Ovary (tissue), 7 donors: ENCODE measurements at regions not wholly inside any gene's neighbourhood (a gene's known extent, or its start where the extent isn't known, plus 50 kb on each side); places are given as distances from the start of the nearest gene placed in this dataset.

Experiments used
- DNase-seq, 5 donors: peaks; one replicate each; pipeline ENCODE4 v3.0.0-alpha.2; 2019 to 2020
- H3K27ac ChIP-seq, 2 donors: fragments of 200-600 bp; one replicate each; pipeline versions ENCODE4 v1.5.1 to v1.8.0; 2019 to 2022
- H3K27me3 ChIP-seq: fragments of 200-600 bp; one replicate; pipeline ENCODE4 v1.8.0; 2022
- H3K36me3 ChIP-seq: fragments of 200-600 bp; sonication (generic); one replicate; pipeline ENCODE4 v1.5.1; 2019
- H3K4me1 ChIP-seq: one replicate; pipeline ENCODE4 v1.8.1; 2013; ENCODE audit warnings: mild to moderate bottlenecking, moderate library complexity; ENCODE audit not compliant: insufficient read depth
- H3K4me3 ChIP-seq: fragments of 200-600 bp; sonication (generic); one replicate; pipeline ENCODE4 v1.5.1; 2017
- H3K9me3 ChIP-seq, 2 donors: fragments of 200-600 bp in 1 of 2; sonication (generic) in 1 of 2; one replicate each; pipeline versions ENCODE4 v1.5.1 to v1.8.1; 2013 to 2019; ENCODE audit warnings: mild to moderate bottlenecking in 1 of 2, moderate library complexity in 1 of 2
- EP300 ChIP-seq: sonication (generic); formaldehyde crosslinking; IDR thresholded peaks from one replicate; pipeline ENCODE4 v1.6.1; 2017; ENCODE audit warnings: antibody characterized with exemption
- POLR2A ChIP-seq: fragments of 450-650 bp; IDR thresholded peaks from one replicate; pipeline ENCODE4 v1.6.1; 2017; ENCODE audit warnings: antibody characterized with exemption, mild to moderate bottlenecking, moderate library complexity
- WGBS, 3 donors: extraction: QIAGEN DNeasy Blood & Tissue Kit in 1 of 3; methylation state at CpG; one replicate each; pipeline versions ENCODE4 v1.1.5 to v1.1.7; 2013 to 2017; 5-methylcytosine and 5-hydroxymethylcytosine counted together
- intact Hi-C, 4 donors: fragments of 100-400 bp; cut with DNase I; formaldehyde crosslinking; loops; one replicate each; pipeline versions ENCODE4 v1.11.0 to v1.15.1; 2022 to 2023
- TF ChIP-seq, protein P1 (sequence below), 3 donors: fragments of 450-650 bp in 2 of 3; fragments of 200-600 bp in 1 of 3; IDR thresholded peaks; one replicate each; pipeline versions ENCODE4 v1.5.1 to v1.8.0; 2016 to 2022; ENCODE audit warnings: antibody characterized with exemption in 3 of 3, mild to moderate bottlenecking in 1 of 3
- donor health status: DM: no; HTN: no; CAD: no; lungs with moderate emphysema.
- donor health status: DM: no; HTN: no; CAD: no.
- donor health status: Bipolar disorder and iron deficiency.
- donor health status: DM: no; HTN: no; CAD: no.
- donor health status: DM: yes; HTN: yes; CAD: no.

DNA sequence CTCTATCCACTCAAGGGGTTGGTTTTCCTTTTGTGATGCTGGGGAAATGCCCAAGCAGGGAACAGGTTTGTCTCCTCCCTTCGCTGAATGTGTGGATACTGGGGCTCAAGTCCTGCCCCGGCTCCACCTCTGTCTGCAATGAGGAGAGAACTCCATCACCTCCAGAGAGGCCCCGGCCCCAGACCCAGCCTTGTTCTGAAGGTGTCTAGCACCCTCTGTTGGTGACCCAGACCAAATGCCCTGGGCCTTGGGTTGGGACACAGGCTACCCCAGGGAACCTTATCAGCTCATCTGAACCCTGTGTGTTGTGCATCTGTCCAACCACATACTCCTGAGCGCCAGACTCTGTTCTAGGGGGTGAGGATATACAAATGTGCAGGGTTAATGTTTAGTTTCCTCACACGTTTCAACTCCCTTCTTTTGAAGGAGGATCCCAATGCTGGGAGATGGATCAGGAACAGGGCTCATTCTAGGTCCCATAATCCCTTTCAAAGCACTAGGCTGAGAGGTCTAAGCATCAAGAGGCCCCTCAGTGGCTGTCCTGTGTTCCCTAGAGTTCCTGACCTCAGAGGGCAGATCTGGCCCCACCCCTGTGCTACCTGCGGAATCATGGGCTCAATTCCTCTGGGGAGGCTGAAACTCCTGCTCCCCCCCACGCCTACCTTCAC lies 112.5 kb upstream of the SLC7A1 start:
- no peaks in the 10 kb centered on the region for H3K4me1 ChIP-seq
- intact Hi-C loops = no loop called here
- no peaks in the 10 kb centered on the region for H3K27me3 ChIP-seq
- H3K4me3 ChIP-seq = no peak overlapping the region
- TF ChIP-seq POLR2A (no peak), EP300 (no peak)
- TF ChIP-seq, protein P1, sequence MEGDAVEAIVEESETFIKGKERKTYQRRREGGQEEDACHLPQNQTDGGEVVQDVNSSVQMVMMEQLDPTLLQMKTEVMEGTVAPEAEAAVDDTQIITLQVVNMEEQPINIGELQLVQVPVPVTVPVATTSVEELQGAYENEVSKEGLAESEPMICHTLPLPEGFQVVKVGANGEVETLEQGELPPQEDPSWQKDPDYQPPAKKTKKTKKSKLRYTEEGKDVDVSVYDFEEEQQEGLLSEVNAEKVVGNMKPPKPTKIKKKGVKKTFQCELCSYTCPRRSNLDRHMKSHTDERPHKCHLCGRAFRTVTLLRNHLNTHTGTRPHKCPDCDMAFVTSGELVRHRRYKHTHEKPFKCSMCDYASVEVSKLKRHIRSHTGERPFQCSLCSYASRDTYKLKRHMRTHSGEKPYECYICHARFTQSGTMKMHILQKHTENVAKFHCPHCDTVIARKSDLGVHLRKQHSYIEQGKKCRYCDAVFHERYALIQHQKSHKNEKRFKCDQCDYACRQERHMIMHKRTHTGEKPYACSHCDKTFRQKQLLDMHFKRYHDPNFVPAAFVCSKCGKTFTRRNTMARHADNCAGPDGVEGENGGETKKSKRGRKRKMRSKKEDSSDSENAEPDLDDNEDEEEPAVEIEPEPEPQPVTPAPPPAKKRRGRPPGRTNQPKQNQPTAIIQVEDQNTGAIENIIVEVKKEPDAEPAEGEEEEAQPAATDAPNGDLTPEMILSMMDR (IDR thresholded peaks at IDR 0.05) = no peak
- H3K36me3 ChIP-seq = no peaks in the 10 kb centered on the region
- no peak overlapping the region for H3K27ac ChIP-seq
- DNase-seq = no peak
- 58 to 75% (median 65%) methylated on average over 7 of the region's 7 CpGs for WGBS, 3 donors
- H3K9me3 ChIP-seq = no peaks in the 10 kb centered on the region

DNA sequence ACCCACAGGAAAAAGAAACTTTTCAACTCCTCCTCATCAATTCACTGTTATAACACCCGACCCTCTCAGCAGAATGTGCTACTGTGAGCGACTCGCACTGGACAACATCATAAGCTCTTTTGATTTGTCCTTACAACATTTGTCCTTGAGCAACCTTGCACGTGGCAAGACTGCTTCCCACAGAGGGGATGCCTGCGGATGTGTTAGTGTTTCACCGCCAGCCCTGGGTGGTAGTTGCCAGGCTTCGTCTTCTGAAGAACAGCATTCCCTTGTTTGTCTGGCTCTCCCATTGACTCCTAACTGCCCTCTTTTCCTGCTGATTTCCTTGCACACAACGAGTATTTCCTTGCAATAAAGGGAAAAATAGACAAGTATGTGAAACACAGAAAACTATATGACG lies 111.4 kb upstream of the SLC7A1 start:
- Histone ChIP-seq H3K27me3 (no peaks in the 10 kb centered on the region), H3K9me3 (no peaks in the 10 kb centered on the region), H3K36me3 (no peaks in the 10 kb centered on the region), H3K4me1 (no peaks in the 10 kb centered on the region), H3K27ac (no peak overlapping the region), H3K4me3 (no peak overlapping the region)
- WGBS, 3 donors = 53 to 72% (median 67%) methylated on average over 9 of the region's 9 CpGs
- TF ChIP-seq EP300 = no peak
- TF ChIP-seq, protein P1 (IDR thresholded peaks at IDR 0.05) = no peak
- TF ChIP-seq POLR2A = no peak
- intact Hi-C loops = no loop called here
- DNase-seq = no peak

DNA sequence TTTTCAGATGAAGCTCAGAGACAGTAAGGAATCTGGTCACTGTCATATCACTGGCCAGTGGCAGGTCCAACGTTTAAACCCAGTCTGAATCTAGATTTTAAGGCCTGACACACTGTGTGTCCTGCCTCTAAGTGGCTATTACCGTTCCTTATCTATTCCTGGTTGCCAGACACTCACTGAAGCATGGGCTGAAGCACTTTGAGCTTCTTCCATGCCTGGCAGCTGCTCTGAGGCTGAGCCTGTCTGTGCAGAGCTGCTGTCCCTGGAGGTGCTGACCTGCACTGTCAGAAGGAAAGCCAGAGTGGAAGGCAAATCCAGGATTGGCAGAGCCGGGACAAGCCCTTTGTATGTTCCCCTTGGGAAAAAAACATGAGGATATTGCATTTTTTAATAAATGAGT lies 109.2 kb upstream of the SLC7A1 start:
- intact Hi-C loops = no loop called here
- no peak overlapping the region for H3K27ac ChIP-seq
- DNase-seq = no peak
- no peak overlapping the region for H3K4me3 ChIP-seq
- no peaks in the 10 kb centered on the region for H3K4me1 ChIP-seq
- H3K36me3 ChIP-seq = no peaks in the 10 kb centered on the region
- 48 to 54% (median 50%) methylated on average over 3 of the region's 3 CpGs for WGBS, 3 donors
- TF ChIP-seq, protein P1 (IDR thresholded peaks at IDR 0.05) = no peak
- TF ChIP-seq EP300 = no peak
- no peak for TF ChIP-seq POLR2A
- no peaks in the 10 kb centered on the region for H3K27me3 ChIP-seq
- no peaks in the 10 kb centered on the region for H3K9me3 ChIP-seq

DNA sequence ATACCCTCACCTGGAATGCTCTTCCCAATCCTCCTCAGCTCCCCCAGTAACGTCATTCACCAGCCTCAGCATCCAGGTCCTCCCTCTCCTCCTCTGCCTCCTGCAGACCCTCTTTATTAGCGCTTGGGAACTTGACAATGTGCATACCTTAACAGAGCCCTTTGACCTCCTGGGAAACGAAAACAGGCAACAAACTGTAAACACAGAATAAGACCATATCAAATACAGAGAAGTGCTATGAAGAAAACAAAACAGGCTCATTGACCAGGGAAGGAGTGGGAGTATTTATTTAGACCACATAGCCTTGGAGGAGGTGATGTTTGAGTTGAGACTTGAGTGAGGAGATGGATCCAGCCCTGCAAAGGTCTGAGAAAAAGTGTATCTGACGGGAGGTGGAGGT lies 107.9 kb upstream of the SLC7A1 start:
- no peak for DNase-seq
- 29 to 58% (median 32%) methylated on average over 4 of the region's 4 CpGs for WGBS, 3 donors

More for the DNA sequence above, 107.9 kb upstream of the SLC7A1 start:
- Histone ChIP-seq H3K4me1 (no peaks in the 10 kb centered on the region), H3K4me3 (no peak overlapping the region), H3K36me3 (no peaks in the 10 kb centered on the region), H3K27ac (no peak overlapping the region), H3K27me3 (no peaks in the 10 kb centered on the region), H3K9me3 (no peaks in the 10 kb centered on the region)
- intact Hi-C loops = no loop called here
- TF ChIP-seq POLR2A (no peak), EP300 (no peak)
- TF ChIP-seq, protein P1 (IDR thresholded peaks at IDR 0.05) = no peak
